ENCODE measurements at regions not wholly inside any gene's neighbourhood (a gene's known extent, or its start where the extent isn't known, plus 50 kb on each side); places are given as distances from the start of the nearest gene placed in this dataset.

GRCh38 chr1:30521261-30521865 is 202.0 kb downstream of the MATN1 start:
- ATAC-seq (no peak), FAIRE-seq (no peak), DNase-seq (ENCODE audit: low read depth, low spot score) (no peak)
- no TSS peak for BruUV-seq (replicated peaks)
- H3K9me3 ChIP-seq (replicated peaks; ENCODE audit: control insufficient read depth, insufficient read depth, low read length) = no peaks in the 10 kb centered on the region
- H3K27me3 ChIP-seq (replicated peaks in 1 of 2; ENCODE audit: control insufficient read depth in 2 of 2, insufficient read depth in 2 of 2, low read length in 1 of 2) = no peaks in the 10 kb centered on the region; a peak in 1 of 4 replicates
- in situ Hi-C loops (cut with MboI) = no loop called here
- H3K4me1 ChIP-seq (ENCODE audit: control insufficient read depth, insufficient read depth, low read length) = no peaks in the 10 kb centered on the region
- ChIA-PET SMC1A (ENCODE audit: uncharacterized antibody, unreplicated experiment) (no interaction called here), CTCF (no interaction called here), POLR2A (no interaction called here), RAD21 (ENCODE audit: unreplicated experiment) (no interaction called here)
- no peak overlapping the region for H3K9ac ChIP-seq (ENCODE audit: control insufficient read depth, insufficient read depth, low read length)
- no peak overlapping the region for H3K27ac ChIP-seq (ENCODE audit: control insufficient read depth, insufficient read depth)
- TF ChIP-seq WRNIP1 (IDR thresholded peaks at IDR 0.05; ENCODE audit: borderline replicate concordance, low read depth, low read length) = no peak
- TF ChIP-seq NR2C2 (IDR thresholded peaks at IDR 0.05; ENCODE audit: borderline replicate concordance, control insufficient read depth, insufficient read length, low read depth) = no peak
- TF ChIP-seq STAT3 (IDR thresholded peaks at IDR 0.05; ENCODE audit: low read depth, low read length) = no peak
- TF ChIP-seq HSF1 (IDR thresholded peaks at IDR 0.05; ENCODE audit: low read depth, low read length) = no peak
- no peak for TF ChIP-seq HDAC6 (IDR thresholded peaks at IDR 0.05; ENCODE audit: unreplicated experiment)
- no peak for TF ChIP-seq DPF2 (IDR thresholded peaks at IDR 0.05)
- no peak for TF ChIP-seq MTA2 (IDR thresholded peaks at IDR 0.05; ENCODE audit: low read depth)
- H3K4me3 ChIP-seq = no peak overlapping the region
- no peaks in the 10 kb centered on the region for H3K79me2 ChIP-seq (ENCODE audit: control insufficient read depth, insufficient read depth, low read length)
- no peaks in the 10 kb centered on the region for H4K20me1 ChIP-seq (ENCODE audit: control insufficient read depth, insufficient read depth)
- no peaks in the 10 kb centered on the region for H3K36me3 ChIP-seq (ENCODE audit: control insufficient read depth in 2 of 2, insufficient read depth in 2 of 2, low read length in 1 of 2)
- H2AFZ ChIP-seq (ENCODE audit: control insufficient read depth, low read depth, low read length) = no peak overlapping the region
- intact Hi-C loops (cut with micrococcal nuclease; ENCODE audit: unreplicated experiment) = no loop called here
- WGBS (ENCODE audit: insufficient coverage, insufficient replicate concordance, low lambda C conversion rate, missing lambda C conversion rate) = 8% methylated on average over 3 of the region's 3 CpGs
- H3K4me2 ChIP-seq (ENCODE audit: control insufficient read depth, insufficient read depth) = no peak overlapping the region

- TF ChIP-seq FOS (IDR thresholded peaks at IDR 0.05; ENCODE audit: borderline replicate concordance, extremely low read depth, insufficient read length) (no peak), STAT3 (IDR thresholded peaks at IDR 0.05; ENCODE audit: low read depth, low read length) (no peak), POLR2A (IDR thresholded peaks at IDR 0.05; ENCODE audit: low read depth, low read length) (no peak)
- ChIA-PET SMC1A (ENCODE audit: uncharacterized antibody, unreplicated experiment) (no interaction called here), CTCF (no interaction called here), RAD21 (ENCODE audit: unreplicated experiment) (no interaction called here), POLR2A (no interaction called here)
- Histone ChIP-seq H3K4me2 (ENCODE audit: control insufficient read depth, insufficient read depth) (no peak overlapping the region), H3K36me3 (ENCODE audit: control insufficient read depth in 2 of 2, insufficient read depth in 2 of 2, low read length in 1 of 2) (no peaks in the 10 kb centered on the region), H3K79me2 (ENCODE audit: control insufficient read depth, insufficient read depth, low read length) (no peaks in the 10 kb centered on the region), H3K9me3 (replicated peaks; ENCODE audit: control insufficient read depth, insufficient read depth, low read length) (no peaks in the 10 kb centered on the region), H3K27me3 (replicated peaks in 1 of 2; ENCODE audit: control insufficient read depth in 2 of 2, insufficient read depth in 2 of 2, low read length in 1 of 2) (no peaks in the 10 kb centered on the region), H3K27ac (ENCODE audit: control insufficient read depth, insufficient read depth) (no peak overlapping the region), H3K4me1 (ENCODE audit: control insufficient read depth, insufficient read depth, low read length) (no peaks in the 10 kb centered on the region), H3K4me3 (no peak overlapping the region), H3K9ac (ENCODE audit: control insufficient read depth, insufficient read depth, low read length) (no peak overlapping the region), H2AFZ (ENCODE audit: control insufficient read depth, low read depth, low read length) (no peak overlapping the region), H4K20me1 (ENCODE audit: control insufficient read depth, insufficient read depth) (no peaks in the 10 kb centered on the region)
- in situ Hi-C loops (cut with MboI) = no loop called here
- intact Hi-C loops (cut with micrococcal nuclease; ENCODE audit: unreplicated experiment) = no loop called here
- ATAC-seq (no peak), DNase-seq (ENCODE audit: low read depth, low spot score) (no peak), FAIRE-seq (no peak)
- BruUV-seq (replicated peaks) = no TSS peak
- WGBS (ENCODE audit: insufficient coverage, insufficient replicate concordance, low lambda C conversion rate, missing lambda C conversion rate) = 0% methylated on average over 2 of the region's 2 CpGs
Observed at GRCh38 chr1:30520476-30520875, 202.9 kb downstream of the MATN1 start.
